ENCODE measurements at regions not wholly inside any gene's neighbourhood (a gene's known extent, or its start where the extent isn't known, plus 50 kb on each side); places are given as distances from the start of the nearest gene placed in this dataset.
"Not testable (repeated sequence)": the region's sequence is repeated elsewhere in the genome, so short reads cannot be mapped to it uniquely, and the experiment has no call there.

GRCh38 chr14:48129472-48129871, 454.1 kb upstream of the MDGA2 start:
- Mint-ChIP-seq H3K4me1 (no peaks in the 10 kb centered on the region), H3K27me3 (ENCODE audit: low read depth in 3 of 3) (peaks cover 0 to 2% (median 0%) of the 10 kb centered on the region in 3 donors), H3K36me3 (no peaks in the 10 kb centered on the region), H3K27ac (no peak overlapping the region), H3K9me3 (peaks cover 6 to 41% (median 14%) of the 10 kb centered on the region in 6 donors), H3K4me3 (no peak overlapping the region)
- no peak for DNase-seq

DNA sequence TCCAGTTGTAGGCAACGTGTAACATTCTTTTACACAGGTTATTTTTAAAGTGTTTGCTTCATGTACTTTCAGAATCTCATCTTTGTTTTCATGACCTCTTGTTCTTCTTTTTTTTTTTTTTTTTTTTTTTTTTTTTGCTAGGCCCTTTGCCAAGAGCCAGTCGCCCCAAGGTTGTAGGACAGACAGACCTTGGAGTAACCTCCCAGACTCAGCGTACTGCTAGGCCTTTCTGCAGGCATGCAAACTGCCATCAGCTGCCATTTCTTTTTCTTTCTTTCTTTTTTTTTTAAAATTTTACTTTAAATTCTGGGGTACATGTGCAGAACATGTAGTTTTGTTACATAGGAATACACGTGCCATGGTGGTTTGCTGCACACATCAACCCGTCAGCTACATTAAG, 452.3 kb upstream of the MDGA2 start:
- H3K27ac Mint-ChIP-seq, result no peak overlapping the region
- no peaks in the 10 kb centered on the region for H3K4me1 Mint-ChIP-seq
- no peak overlapping the region for H3K4me3 Mint-ChIP-seq
- no peak for DNase-seq
- peaks cover 0 to 2% (median 0%) of the 10 kb centered on the region in 3 donors for H3K27me3 Mint-ChIP-seq (ENCODE audit: low read depth in 3 of 3)
- H3K9me3 Mint-ChIP-seq, result peaks cover 6 to 33% (median 12%) of the 10 kb centered on the region in 6 donors
- H3K36me3 Mint-ChIP-seq, result no peaks in the 10 kb centered on the region

- no peak for DNase-seq
- peaks cover 0 to 2% (median 0%) of the 10 kb centered on the region in 3 donors for H3K27me3 Mint-ChIP-seq (ENCODE audit: low read depth in 3 of 3)
These were observed 450.2 kb upstream of the MDGA2 start for GRCh38 chr14:48125654-48126053.

DNA sequence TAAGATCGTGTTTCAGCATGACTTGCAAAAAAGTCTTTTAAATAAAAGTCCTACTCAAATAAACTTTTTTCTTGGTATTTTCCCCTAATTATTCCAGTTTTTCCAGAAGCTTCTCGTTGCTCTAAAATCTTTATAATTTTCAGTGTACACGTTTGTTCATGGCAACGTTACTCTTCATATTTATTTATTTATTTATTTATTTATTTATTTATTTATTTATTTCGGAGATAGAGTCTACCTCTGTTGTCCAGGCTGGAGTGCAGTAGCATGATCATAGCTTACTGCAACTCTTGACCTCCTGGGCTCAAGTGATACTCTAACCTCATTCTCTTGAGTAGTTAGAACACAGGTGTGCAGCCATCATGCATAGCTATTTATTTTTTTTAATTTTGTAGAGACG, 438.3 kb upstream of the MDGA2 start:
- no peak for DNase-seq
- no peaks in the 10 kb centered on the region for H3K36me3 Mint-ChIP-seq
- H3K9me3 Mint-ChIP-seq, result peaks cover 10 to 36% (median 14%) of the 10 kb centered on the region in 6 donors
- H3K27me3 Mint-ChIP-seq (ENCODE audit: low read depth in 3 of 3), result no peaks in the 10 kb centered on the region
- H3K27ac Mint-ChIP-seq, result no peak overlapping the region
- no peak overlapping the region for H3K4me3 Mint-ChIP-seq
- no peaks in the 10 kb centered on the region for H3K4me1 Mint-ChIP-seq

More at GRCh38 chr14:48125654-48126053, 450.2 kb upstream of the MDGA2 start:
- Mint-ChIP-seq H3K9me3 (peaks cover 0 to 35% (median 11%) of the 10 kb centered on the region in 6 donors), H3K36me3 (no peaks in the 10 kb centered on the region), H3K4me3 (no peak overlapping the region), H3K4me1 (no peaks in the 10 kb centered on the region), H3K27ac (no peak overlapping the region)

- Mint-ChIP-seq H3K4me3 (no peak overlapping the region), H3K4me1 (no peaks in the 10 kb centered on the region), H3K9me3 (peaks cover 7 to 41% (median 13%) of the 10 kb centered on the region in 6 donors), H3K27ac (no peak overlapping the region), H3K36me3 (no peaks in the 10 kb centered on the region), H3K27me3 (ENCODE audit: low read depth in 3 of 3) (no peaks in the 10 kb centered on the region)
- no peak for DNase-seq
These were observed 435.7 kb upstream of the MDGA2 start for GRCh38 chr14:48111151-48111550.

- H3K27me3 Mint-ChIP-seq (ENCODE audit: low read depth in 3 of 3), result peaks cover 0 to 2% (median 0%) of the 10 kb centered on the region in 3 donors
- H3K9me3 Mint-ChIP-seq, result peaks cover 11 to 61% (median 23%) of the 10 kb centered on the region in 6 donors
- H3K27ac Mint-ChIP-seq, result no peak overlapping the region
- H3K4me1 Mint-ChIP-seq, result no peaks in the 10 kb centered on the region
- no peaks in the 10 kb centered on the region for H3K36me3 Mint-ChIP-seq
- no peak overlapping the region for H3K4me3 Mint-ChIP-seq
- DNase-seq, result no peak
These were observed 432.2 kb upstream of the MDGA2 start for GRCh38 chr14:48107646-48108045.

DNA sequence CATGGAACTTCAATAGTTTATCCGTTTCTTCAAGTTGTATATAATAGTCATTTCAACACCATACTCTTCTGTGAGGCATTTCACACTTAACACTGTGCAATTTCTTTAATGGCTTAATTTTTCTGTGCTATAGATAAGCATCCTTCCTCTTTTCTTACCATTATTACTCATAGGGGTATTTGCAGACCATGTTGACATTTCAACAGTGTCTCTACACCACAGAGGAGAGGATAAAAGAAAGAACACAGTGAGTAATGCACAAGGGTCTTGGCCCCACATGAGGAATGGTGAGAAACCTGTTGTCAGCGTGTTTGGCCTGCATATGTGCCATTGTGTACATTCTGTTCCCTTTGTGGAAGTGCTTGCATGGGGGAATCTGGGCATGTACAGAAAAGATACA, 421.5 kb upstream of the MDGA2 start:
- no peak overlapping the region for H3K4me3 Mint-ChIP-seq
- H3K9me3 Mint-ChIP-seq, result peaks cover 14 to 54% (median 42%) of the 10 kb centered on the region in 6 donors
- H3K36me3 Mint-ChIP-seq, result peaks cover 0 to 7% (median 4%) of the 10 kb centered on the region in 3 donors

DNA sequence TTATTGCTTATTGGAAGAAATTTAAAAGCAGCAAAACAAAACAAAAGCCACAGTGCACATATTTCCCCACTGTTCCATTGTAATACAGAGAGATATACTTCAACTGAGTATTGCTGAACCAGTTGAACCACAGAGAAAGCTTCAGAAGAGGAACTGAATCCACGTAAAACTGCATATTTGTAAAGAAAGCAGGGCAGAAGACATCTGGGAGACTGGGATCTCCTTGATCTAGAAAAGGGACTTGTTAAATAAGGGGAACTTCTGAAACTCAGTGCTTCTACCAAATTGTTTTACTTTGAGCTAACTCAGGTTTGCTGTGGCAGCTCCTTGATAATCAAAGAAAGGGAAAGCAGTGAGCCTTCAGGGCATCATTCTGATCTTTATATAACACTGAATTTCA, 411.1 kb upstream of the MDGA2 start:
- Mint-ChIP-seq H3K27me3 (ENCODE audit: low read depth in 3 of 3) (no peaks in the 10 kb centered on the region), H3K9me3 (peaks cover 11 to 52% (median 22%) of the 10 kb centered on the region in 6 donors), H3K36me3 (no peaks in the 10 kb centered on the region), H3K4me3 (no peak overlapping the region), H3K27ac (no peak overlapping the region), H3K4me1 (no peaks in the 10 kb centered on the region)
- no peak for DNase-seq

More for the DNA sequence above, 421.5 kb upstream of the MDGA2 start:
- Mint-ChIP-seq H3K4me1 (no peaks in the 10 kb centered on the region), H3K27ac (no peak overlapping the region), H3K27me3 (ENCODE audit: low read depth in 3 of 3) (peaks cover 0 to 3% (median 0%) of the 10 kb centered on the region in 3 donors)
- no peak for DNase-seq

- no peaks in the 10 kb centered on the region for H3K4me1 Mint-ChIP-seq
- no peaks in the 10 kb centered on the region for H3K36me3 Mint-ChIP-seq
- H3K27ac Mint-ChIP-seq, result no peak overlapping the region
- H3K4me3 Mint-ChIP-seq, result no peak overlapping the region
- peaks cover 0 to 2% (median 0%) of the 10 kb centered on the region in 3 donors for H3K27me3 Mint-ChIP-seq (ENCODE audit: low read depth in 3 of 3)
- DNase-seq, result no peak
- H3K9me3 Mint-ChIP-seq, result peaks cover 6 to 43% (median 30%) of the 10 kb centered on the region in 6 donors
These were observed 400.1 kb upstream of the MDGA2 start for GRCh38 chr14:48075487-48075886.

GRCh38 chr14:48052973-48053372, 377.6 kb upstream of the MDGA2 start:
- no peaks in the 10 kb centered on the region for H3K27me3 Mint-ChIP-seq (ENCODE audit: low read depth in 3 of 3)

DNA sequence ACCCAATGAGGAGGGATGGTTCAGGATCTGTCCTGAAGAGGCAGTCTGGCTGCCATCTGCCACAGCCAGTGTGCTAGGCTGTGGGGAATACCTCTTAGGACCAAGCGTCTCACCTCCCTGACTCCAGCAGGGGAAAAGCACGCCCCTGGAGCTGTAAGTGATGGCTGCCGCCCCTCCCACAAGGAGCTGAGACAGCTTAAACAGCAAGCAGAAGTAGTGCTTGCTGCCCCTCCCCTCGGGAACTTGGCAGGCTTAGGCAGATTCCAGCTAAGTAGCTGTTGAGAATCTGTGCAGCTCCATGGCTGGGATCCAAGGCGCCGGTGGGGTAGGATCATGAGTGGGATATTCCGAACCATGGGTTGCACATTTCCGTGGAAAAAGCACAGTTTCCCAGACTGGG, 360.4 kb upstream of the MDGA2 start:
- peaks cover 0 to 3% (median 2%) of the 10 kb centered on the region in 3 donors for H3K27me3 Mint-ChIP-seq (ENCODE audit: low read depth in 3 of 3)
- no peaks in the 10 kb centered on the region for H3K4me1 Mint-ChIP-seq
- DNase-seq, result no peak
- no peak overlapping the region for H3K4me3 Mint-ChIP-seq
- no peaks in the 10 kb centered on the region for H3K36me3 Mint-ChIP-seq
- peaks cover 7 to 78% (median 53%) of the 10 kb centered on the region in 6 donors for H3K9me3 Mint-ChIP-seq
- H3K27ac Mint-ChIP-seq, result no peak overlapping the region

More at GRCh38 chr14:48052973-48053372, 377.6 kb upstream of the MDGA2 start:
- DNase-seq, result no peak
- no peak overlapping the region for H3K27ac Mint-ChIP-seq
- peaks cover 6 to 46% (median 25%) of the 10 kb centered on the region in 6 donors for H3K9me3 Mint-ChIP-seq
- H3K36me3 Mint-ChIP-seq, result no peaks in the 10 kb centered on the region
- no peaks in the 10 kb centered on the region for H3K4me1 Mint-ChIP-seq
- no peak overlapping the region for H3K4me3 Mint-ChIP-seq

DNA sequence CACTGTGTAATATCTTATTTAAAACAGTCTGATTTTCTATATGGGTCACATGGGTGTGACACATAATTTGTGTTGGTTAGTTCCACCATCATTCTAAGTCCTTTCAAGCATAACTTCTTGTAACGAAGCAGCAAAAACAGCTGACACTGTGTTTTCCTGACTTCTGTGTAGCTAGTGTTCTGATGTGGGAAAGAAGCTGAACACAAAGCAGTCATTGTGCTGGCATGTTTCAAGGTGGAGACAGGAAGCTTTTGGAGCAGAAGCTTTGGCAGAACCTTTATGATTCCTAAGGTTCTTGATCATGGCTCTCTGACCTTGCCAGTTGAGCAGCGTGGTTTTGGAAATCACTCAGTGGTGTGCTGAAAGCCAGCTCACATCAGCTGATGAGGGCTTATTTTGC, 351.7 kb upstream of the MDGA2 start:
- DNase-seq, result no peak
- Mint-ChIP-seq H3K4me3 (no peak overlapping the region), H3K4me1 (no peaks in the 10 kb centered on the region), H3K9me3 (peaks cover 6 to 26% (median 12%) of the 10 kb centered on the region in 6 donors), H3K27ac (no peak overlapping the region), H3K36me3 (no peaks in the 10 kb centered on the region), H3K27me3 (ENCODE audit: low read depth in 3 of 3) (peaks cover 0 to 3% (median 0%) of the 10 kb centered on the region in 3 donors)

- no peaks in the 10 kb centered on the region for H3K36me3 Mint-ChIP-seq
- no peak overlapping the region for H3K27ac Mint-ChIP-seq
- DNase-seq, result no peak
- H3K4me1 Mint-ChIP-seq, result no peaks in the 10 kb centered on the region
- H3K4me3 Mint-ChIP-seq, result no peak overlapping the region
- H3K27me3 Mint-ChIP-seq (ENCODE audit: low read depth in 3 of 3), result peaks cover 0 to 1% (median 0%) of the 10 kb centered on the region in 3 donors
- H3K9me3 Mint-ChIP-seq, result peaks cover 4 to 35% (median 16%) of the 10 kb centered on the region in 6 donors
These were observed 348.5 kb upstream of the MDGA2 start for GRCh38 chr14:48023881-48024280.

GRCh38 chr14:48011484-48011883, 336.1 kb upstream of the MDGA2 start:
- H3K9me3 Mint-ChIP-seq, result peaks cover 11 to 45% (median 19%) of the 10 kb centered on the region in 6 donors
- H3K4me1 Mint-ChIP-seq; H3K4me3 Mint-ChIP-seq; H3K27ac Mint-ChIP-seq; DNase-seq; H3K36me3 Mint-ChIP-seq; H3K27me3 Mint-ChIP-seq (ENCODE audit: low read depth in 3 of 3): not testable (repeated sequence)

GRCh38 chr14:48008646-48009045, 333.2 kb upstream of the MDGA2 start:
- H3K36me3 Mint-ChIP-seq, result no peaks in the 10 kb centered on the region
- H3K4me3 Mint-ChIP-seq, result no peak overlapping the region
- H3K4me1 Mint-ChIP-seq, result no peaks in the 10 kb centered on the region
- no peaks in the 10 kb centered on the region for H3K27me3 Mint-ChIP-seq (ENCODE audit: low read depth in 3 of 3)
- H3K9me3 Mint-ChIP-seq, result peaks cover 7 to 44% (median 18%) of the 10 kb centered on the region in 6 donors
- DNase-seq, result no peak
- no peak overlapping the region for H3K27ac Mint-ChIP-seq
